CD4-positive, alpha-beta T cell treated with Interleukin-15 for 4 hours (primary cell): ENCODE measurements at regions not wholly inside any gene's neighbourhood (a gene's known extent, or its start where the extent isn't known, plus 50 kb on each side); places are given as distances from the start of the nearest gene placed in this dataset.

Source experiments
- DNase-seq: peaks from one replicate; pipeline ENCODE4 v3.0.0-alpha.2; 2020; ENCODE audit warnings: low spot score

DNA sequence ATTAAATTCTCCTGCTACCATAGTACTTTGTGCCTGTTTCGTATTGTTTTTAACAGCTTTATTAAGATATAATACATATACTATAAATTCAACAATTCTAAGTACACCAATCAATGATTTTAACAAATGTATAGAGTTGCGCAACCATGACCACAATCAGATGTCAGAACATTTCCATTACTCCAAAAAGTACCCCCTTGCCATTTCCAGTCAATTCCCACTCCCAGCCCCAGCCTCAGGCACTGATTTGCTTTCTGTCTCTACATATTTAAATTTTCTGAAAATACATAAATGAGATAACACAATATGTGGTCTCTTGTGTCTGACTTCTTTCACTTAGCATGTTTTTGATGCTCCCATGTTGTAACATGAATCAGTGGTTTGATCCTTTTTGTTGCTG lies 193.9 kb downstream of the FIGN start:
- no peak for DNase-seq

DNA sequence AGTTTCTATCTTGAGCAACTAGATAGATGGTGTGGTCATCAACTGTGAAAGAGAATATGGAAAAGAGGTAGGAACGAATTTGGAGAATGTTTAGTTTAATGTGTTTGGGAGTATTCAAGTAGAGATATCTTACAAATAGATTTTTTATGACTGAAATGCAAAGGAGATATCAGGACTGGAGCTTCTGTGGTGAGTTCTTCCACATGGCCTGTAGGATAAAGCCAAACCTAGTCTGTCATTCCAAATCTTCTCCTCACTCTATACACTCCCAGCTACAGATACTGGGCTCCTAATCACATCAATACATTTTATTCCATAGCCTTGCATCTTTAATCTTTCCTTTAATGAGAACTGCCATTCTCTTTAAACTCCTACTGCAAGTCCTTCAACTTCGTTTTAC lies 194.3 kb downstream of the FIGN start:
- no peak for DNase-seq

DNA sequence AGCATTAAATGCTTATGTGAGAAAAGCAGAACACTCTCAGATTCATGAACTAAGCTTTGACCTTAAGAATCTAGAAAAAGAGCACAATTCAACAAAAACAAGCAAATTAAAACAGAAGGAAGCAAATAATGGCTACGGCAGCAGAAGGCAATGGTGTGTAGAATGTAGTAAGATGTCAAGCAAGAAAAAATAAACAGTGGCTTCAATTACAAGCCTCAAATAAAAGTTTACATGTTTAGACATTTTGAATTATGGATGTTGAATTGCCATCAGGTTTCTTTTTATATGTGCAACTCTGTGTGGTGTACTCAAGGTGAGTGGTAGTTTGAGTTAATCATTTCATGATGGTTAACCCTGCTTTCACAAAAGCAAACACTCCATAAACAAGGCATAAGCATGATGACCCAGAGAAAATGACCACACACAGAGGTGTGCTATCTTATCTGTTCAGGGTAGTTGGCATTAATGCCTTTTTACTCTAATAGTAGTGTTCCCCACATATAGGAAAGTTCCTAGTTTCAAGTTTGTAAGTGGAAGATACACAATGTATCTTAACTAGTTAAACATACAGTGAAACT lies 207.1 kb downstream of the FIGN start:
- no peak for DNase-seq

DNA sequence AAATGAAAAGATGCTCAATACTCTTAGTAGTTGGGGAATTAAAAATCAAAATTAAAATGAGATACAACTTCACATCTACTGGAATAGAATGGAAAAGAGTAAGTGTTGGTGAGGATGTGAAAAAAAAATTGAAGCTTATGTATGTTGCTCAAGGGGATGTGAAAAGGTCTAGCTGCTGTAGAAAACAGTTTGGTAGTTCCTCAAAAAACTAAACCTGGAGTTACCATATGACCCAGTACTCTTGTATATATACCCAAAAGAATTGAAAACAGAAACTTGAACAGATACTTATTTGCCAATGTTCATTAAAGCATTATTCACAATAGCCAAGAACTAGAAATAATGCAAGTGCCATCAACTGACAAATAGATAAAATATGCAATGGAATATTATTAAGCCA lies 208.4 kb downstream of the FIGN start:
- no peak for DNase-seq

DNA sequence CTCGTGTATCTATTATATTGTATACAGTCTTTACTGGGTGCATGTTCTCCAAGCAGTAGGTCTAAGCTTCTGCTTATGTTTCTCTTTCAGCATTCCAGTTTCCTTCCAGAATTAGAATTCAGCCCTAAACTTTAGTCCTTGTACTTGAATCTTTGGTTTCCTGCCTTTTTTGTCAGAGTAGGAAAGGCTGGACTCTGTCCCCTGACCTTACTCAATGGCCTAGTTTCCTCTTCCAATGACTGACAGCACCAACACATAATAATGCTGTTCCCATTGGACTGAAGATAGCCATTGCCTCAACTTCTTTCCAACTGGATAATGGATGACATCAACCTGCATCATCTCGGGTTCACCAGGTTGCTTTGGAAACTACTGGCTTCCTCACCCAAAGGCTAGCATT lies 217.0 kb downstream of the FIGN start:
- no peak for DNase-seq

DNA sequence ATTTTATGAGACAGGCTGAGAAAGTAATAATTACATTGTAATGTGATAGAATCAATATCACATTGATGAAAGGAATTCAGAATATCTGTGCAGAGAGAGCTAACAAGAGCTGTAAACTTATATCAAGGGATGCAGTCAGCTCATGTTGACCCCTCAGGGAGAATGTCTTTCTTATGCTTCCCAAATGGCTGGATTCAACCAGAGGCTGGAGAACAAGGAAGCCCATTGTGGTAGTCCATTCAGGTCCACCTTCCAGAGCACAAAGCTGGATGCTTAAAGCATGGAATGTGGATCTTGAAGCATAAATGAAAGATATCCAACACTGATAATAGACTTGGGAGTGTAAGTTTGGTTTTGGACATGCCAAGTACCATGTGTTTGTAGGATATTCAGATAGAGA lies 220.0 kb downstream of the FIGN start:
- no peak for DNase-seq

DNA sequence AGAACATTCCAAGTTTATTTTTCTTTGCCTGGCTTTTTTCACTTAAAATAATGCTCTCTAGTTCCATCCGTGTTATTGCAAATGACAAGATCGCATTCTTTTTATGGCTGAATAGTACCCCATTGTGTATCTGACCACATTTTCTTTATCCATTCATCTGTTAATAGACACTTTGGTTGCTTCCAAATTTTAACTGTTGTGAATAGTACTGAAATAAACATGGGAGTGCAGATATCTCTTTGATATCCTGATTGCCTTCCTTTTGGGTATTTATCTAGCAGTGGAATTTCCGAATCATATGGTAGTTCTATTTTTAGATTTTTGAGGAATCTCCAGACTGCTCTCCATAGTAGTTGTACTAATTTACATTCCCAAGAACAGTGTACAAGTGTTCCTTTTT lies 230.5 kb downstream of the FIGN start:
- DNase-seq: no peak

DNA sequence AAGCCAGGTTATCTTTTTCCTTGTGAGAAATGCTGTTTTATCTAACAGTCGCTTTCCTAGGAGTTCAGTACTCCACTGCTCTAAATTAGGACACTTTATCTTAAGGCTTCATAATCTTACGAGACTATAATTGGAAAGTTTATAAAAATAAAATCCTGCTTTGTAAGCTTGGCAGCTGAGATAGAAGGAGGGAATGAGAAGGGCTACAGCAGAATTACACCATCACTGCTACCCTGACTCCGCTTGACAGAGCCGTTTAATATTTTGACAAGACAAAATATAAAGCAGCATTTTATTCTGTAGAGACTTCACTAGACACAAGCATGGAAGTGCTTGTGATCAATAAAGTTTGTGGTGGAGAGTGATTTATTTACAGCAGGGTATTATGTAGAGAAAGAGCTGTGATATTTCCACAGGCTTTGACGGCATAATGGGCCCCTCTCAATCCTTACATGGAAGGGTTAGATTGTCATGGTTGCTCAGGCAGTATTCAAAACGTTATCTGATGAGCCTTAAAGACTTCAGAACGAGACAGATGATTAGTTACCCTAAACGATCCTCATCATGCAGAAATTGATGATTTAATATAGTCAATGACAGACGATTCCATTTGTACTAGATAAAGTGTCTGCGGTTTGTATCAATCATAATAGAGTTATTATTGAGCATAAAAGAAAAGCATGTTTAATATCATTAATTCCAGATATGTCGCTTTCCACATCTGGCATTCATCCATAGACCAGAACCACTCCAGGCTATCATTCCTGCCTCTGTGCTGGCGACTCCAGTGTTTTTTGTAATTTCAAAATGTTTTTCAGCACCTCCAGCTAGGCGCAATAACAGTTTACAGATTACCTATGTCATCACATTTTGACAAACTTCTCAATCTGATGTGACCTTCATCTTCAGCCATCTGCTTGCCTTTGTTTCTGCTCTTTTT lies 242.2 kb downstream of the FIGN start:
- no peak for DNase-seq

DNA sequence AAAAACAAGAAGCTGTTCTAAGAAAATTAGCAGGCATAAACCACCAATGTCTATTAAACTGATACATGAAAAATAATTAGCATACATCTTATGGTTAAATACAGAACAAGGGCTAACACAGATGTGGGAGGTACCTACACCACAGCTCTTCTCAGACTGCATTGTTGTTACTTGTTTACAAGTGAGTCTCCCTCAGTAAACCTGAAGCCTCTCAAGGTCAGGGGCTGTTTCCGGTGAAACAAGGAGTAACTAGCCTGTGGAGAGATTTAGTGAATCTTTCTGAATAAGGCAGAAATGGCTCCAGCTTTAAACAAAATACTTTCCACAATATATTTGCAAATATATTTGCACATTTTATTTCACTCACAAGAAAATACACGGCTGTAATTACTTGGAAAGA lies 244.0 kb downstream of the FIGN start:
- DNase-seq: no peak

DNA sequence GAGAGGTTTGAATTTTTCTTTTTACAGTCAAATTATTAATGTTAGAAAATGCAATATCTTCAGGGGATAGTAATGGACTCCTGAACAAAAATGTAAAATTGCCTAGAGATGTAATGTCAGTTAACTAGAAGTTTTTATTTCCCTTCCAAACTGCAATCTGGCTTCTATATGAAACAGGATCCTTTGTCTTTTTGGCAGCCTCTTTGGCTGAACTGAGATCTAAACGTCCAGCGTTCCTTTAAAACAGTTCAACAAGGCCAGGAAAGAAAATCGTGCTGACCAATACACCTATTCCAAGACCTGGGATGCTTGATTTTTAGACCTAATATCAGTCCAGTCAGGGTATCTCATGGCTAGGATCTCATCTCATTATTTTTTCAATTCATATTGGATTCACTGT lies 245.5 kb downstream of the FIGN start:
- DNase-seq: no peak

DNA sequence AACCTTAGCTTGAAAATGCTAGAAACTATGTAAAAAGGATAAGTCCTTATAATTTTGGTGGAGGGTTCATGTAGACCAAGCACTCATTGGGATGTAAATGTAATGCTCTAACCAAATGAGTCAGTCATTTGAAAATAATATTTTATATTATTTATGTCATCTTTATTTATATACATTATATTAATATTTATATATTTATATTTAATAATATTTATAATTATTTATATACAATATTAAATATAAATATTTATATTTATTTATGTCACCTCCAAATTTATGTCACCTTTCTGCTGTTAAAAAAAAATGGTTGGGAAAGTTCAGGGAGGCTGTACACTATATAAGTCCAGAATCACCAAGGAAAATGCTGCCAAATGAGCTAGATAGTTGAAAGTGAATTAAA lies 254.3 kb downstream of the FIGN start:
- DNase-seq: no peak

DNA sequence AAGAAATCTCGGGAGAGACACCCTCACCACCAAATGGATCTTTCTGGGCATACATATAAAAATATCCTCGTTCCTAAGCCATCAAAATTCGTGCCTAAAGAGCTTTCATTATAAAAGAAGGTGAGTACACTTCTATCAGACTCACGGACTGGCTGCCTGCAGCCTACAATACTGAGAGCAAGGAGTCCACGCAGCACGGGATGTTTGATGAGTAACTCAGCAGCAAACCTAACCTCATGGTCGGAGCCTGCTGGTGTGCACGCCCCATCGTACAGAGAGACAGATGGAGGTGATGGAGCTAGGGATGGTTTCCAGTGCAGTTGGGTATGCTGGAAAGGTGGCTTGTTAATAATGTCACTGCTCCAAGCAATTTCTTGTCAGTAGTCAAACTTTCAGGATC lies 256.2 kb downstream of the FIGN start:
- no peak for DNase-seq

DNA sequence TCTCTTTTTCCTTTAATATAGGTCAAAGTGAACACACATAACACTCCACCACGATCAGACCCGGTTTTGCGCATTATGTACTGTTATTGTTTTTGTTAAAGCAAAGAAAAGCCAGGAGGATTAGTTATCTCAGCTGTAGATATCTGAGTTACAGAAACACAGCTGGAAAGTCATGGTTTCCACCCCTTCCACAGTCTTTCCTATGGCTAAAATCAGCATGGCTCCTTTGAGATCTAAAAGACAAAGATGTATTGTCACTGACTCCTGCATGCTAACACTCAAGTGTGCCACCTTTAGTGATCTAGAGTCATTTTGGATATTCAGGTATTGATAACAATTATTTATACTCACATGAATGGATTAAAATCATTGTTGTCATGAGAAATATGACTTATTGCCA lies 260.0 kb downstream of the FIGN start:
- DNase-seq: no peak

DNA sequence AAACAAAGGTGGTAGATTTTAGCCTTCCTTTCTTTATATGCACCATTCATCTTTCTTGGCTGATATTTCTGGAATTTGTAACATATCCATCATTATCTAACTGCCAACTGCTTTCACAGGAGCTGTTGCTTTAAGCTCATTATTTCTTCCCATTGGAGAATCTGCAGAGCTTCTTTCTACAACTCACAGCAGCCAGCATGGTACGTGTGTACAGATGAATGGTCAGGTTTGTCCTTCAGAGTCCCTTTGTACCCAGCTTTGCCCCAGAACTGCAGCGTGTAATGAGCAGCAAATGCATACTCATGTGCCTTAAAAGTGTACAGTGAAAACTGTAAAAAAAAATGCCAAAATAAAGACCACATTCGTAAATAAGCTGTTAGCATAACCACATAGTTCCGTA lies 260.9 kb downstream of the FIGN start:
- DNase-seq: no peak

DNA sequence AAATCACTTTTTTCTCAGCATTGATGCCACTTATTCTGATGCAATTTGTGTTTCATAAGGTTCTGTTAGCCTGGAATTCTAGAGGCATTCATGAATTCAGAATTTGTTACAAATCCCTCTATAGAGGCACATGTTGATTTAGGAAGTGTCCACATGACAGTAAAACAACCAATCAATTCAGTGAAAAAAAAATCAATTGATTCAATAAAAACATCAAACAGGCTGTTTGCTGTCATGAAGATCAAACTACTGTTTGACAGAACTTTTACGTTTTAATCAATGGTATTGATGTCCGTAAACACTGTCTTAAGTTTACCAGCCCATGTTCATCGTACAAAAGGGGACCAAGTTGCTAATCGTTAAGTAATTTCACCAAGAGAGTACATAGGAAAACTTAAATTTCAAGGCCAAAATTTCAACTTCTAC lies 261.5 kb downstream of the FIGN start:
- no peak for DNase-seq

DNA sequence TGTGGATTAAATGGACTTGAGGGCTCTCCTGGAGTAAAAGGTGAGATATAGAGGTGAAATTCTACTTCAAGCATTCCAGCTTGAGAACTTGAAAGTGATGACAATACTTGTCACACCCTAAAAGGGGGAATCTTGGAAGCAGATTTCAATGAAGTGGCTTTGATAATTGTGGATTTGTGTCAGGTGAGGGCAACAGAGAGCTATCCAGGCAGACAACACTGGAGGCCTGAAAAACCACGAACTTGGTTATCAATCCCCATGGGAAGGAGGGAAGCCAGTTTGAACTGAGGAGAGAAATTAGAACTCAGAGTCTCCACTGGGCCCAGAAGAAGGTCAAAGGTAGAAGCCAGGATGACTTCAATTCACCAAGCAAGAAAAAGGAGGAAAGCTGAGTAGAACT lies 263.9 kb downstream of the FIGN start:
- no peak for DNase-seq

DNA sequence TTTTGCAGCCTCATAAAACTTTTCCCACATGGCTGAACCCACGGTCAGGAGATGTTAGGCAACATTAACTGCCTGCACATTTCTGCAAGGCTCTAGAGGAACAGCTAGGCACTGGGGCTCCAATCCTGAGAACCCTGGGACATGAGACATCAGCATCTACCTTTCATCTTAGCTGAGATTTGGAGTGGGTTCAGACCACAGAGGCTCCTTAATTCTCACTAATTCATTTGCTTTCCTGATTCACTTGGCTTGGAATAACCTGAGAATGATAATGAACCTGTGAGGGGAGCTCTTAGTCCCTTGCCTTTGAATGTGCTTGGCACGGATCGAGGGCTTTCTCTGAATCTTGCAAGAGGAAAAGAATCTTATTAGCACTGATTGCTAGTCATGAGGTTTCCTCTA lies 266.2 kb downstream of the FIGN start:
- no peak for DNase-seq

DNA sequence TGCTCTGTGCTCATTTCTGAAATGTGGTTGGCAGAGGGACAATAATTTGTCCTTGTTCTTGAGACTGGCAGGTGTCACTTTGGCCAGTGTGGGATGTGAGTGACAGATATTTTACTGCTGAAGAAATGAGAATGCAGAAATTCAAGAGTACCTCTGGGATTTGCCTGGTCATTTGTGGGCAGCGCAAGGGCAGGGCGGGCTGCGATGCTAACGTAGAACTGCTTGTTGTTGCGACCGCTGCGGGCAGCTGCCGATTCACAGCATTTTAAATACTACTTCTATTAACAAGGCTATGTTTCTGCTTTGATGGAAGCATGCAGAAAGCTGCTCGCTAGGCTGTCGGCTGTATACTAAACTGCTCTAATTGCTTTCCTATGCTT lies 268.6 kb downstream of the FIGN start:
- no peak for DNase-seq

DNA sequence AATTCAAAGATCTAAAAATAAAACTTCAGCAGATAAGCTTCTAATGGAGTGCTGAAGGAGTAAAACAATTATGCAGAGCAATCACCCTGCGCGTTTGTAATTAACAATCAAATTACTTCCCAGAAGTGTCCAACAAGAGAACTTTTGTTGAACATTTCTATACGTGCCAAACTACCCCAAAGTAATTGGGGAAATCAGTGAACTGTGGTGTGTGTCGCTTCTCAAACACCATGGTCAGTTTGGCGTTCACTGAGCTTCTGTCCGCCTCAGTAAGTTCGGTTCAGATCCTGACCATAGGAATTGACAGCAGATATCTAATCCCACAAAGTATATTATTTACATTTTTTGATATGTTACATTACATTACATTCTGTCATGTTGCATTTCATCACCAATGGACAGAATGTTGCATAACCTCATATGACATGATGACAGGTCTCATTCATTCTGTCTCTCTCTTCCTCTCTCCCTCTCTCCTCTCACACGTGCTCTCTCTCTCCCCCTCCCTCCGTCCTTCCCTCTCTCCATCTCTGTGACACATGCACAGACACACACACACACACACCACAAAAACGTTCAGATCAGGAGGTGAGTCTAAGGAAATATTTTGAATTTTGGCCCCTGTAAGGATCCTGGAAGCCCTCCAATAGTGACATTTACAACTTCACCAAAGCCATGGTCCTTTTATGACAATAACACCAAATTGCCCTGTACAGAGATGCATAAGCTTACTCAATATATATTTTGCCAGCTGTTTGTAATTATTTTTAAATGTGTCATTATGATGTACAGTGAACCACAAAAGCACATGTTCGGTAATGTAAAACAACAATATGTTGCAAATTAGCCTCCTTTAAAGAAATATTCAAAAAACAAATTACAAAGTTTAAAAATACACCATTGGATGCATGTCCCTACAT lies 269.2 kb downstream of the FIGN start:
- no peak for DNase-seq

DNA sequence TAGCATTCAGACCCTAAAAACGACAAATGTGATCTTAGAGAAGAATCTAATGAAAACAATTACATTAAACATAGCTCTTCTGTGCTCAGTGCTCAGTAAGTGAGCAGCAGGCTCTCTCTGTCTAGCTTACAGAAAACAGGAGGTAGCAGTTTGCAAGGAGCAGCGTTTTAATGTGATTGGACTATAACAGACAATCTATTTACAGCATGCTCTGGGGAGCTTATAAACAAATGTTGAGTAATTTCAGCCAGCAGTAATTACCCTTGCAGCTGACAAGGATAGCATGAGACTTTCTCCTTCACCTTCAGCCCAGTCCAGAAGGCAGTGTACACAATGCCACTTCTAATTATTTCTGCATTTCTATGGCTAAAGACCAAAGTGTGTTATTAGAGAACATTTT lies 270.4 kb downstream of the FIGN start:
- DNase-seq: no peak

DNA sequence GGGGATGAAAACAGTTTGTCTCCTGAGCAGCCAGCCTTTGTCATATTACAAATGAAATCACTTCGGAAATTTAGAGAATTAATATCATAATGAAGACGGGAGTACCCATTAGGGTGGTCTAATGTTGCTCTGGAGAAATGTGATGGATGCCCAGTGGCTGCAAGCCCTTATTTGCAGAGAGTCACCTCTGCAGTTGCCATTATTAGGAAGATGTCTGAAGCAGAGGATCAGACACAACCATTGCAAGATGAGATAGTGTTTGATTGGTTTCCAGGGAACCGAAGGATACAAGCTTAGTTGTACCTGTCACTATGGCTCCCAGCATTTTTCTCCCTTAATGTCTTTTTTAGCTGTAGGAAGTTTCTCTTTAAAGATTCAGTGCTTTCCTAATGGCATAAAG lies 272.4 kb downstream of the FIGN start:
- DNase-seq: no peak

DNA sequence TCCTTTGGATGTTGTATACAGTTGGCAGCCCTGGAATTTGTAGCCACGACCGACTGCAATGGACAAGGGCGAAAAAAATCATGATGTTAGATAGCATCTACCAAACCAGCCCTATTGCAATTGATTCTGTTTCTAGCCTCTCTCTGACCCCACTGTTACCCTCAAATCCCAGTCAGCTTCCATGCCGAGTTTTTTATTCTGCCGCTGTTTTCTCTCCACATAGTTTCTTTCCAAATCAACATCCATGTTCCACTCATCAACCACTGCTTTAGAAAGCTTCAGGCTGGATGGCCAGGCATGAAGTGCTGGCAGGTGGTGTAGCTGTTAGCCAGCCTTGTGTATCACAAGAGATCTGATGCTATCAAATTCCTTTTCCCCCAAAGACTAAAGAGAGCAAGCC lies 272.8 kb downstream of the FIGN start:
- DNase-seq: no peak

DNA sequence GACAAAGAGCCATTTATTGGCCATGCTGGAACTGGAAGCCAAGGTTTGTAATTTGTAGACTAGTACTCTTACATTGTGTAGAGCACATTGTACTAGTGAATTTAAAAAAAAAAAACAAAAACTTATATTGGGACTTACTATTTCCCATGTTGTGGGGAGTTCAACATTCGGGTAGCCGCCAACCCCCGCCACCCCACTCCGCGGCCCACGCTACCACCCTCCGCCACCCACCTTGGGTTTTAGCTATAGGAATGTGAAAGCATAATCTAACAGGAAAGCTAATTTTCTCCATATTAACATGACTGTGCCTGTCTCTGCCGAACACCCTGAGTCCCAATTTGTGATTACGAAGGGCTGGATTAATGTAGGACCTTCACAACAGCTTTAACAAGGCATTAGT lies 275.8 kb downstream of the FIGN start:
- DNase-seq: no peak
